Fibroblast of lung (primary cell): ENCODE measurements at regions not wholly inside any gene's neighbourhood (a gene's known extent, or its start where the extent isn't known, plus 50 kb on each side); places are given as distances from the start of the nearest gene placed in this dataset.

Experiments
- EZH2 ChIP-seq: IDR thresholded peaks from 2 replicates; pipeline ENCODE4 v1.5.1; 2012; ENCODE audit warnings: low read length, control low read depth, mild to moderate bottlenecking; ENCODE audit errors: missing control alignments
- TF ChIP-seq, protein P1 (sequence below), 2 donors: IDR thresholded peaks in 1 of 2; conservative IDR thresholded peaks in 1 of 2; 1 replicate in 1 of 2; 2 replicates in 1 of 2; pipeline ENCODE4 v1.5.1; 2011 to 2012; ENCODE audit warnings: low read length in 2 of 2, control low read depth in 1 of 2, inconsistent platforms in 1 of 2, low read depth in 1 of 2, mild to moderate bottlenecking in 1 of 2

DNA sequence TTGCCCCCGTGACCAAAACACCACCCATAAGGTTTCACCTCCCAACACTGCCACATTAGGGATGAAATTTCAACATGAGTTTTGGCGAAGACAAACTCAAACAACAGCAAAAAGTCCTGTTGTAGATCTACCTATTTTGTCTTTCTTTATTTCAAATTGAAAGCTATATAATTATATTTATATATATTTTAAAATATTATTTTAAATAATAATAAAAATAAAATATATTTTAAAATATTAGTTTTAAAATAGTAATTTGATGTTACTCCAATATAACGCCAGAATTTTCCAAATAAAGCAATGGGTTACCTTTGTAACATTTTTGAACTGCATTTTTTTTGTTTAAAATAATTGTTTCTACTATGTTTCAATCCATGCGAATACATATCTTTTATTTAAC, 263.5 kb upstream of the USP25 start:
- TF ChIP-seq, protein P1, sequence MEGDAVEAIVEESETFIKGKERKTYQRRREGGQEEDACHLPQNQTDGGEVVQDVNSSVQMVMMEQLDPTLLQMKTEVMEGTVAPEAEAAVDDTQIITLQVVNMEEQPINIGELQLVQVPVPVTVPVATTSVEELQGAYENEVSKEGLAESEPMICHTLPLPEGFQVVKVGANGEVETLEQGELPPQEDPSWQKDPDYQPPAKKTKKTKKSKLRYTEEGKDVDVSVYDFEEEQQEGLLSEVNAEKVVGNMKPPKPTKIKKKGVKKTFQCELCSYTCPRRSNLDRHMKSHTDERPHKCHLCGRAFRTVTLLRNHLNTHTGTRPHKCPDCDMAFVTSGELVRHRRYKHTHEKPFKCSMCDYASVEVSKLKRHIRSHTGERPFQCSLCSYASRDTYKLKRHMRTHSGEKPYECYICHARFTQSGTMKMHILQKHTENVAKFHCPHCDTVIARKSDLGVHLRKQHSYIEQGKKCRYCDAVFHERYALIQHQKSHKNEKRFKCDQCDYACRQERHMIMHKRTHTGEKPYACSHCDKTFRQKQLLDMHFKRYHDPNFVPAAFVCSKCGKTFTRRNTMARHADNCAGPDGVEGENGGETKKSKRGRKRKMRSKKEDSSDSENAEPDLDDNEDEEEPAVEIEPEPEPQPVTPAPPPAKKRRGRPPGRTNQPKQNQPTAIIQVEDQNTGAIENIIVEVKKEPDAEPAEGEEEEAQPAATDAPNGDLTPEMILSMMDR (conservative IDR thresholded peaks at IDR 0.05 in 1 of 2, IDR thresholded peaks at IDR 0.05 in 1 of 2; ENCODE audit: low read depth in 1 of 2, low read length in 2 of 2), result no peak
- TF ChIP-seq EZH2, result no peak
